Suprapubic skin (tissue), 3 donors: ENCODE measurements at regions not wholly inside any gene's neighbourhood (a gene's known extent, or its start where the extent isn't known, plus 50 kb on each side); places are given as distances from the start of the nearest gene placed in this dataset.

ENCODE experiments used
- CTCF ChIP-seq, 2 donors: fragments of 200-600 bp in 1 of 2; fragments of 450-650 bp in 1 of 2; sonication (generic) in 1 of 2; IDR thresholded peaks; one replicate each; pipeline ENCODE4 v1.5.1; 2016 to 2019; ENCODE audit warnings: antibody characterized with exemption in 2 of 2, mild to moderate bottlenecking in 1 of 2, moderate library complexity in 1 of 2
- POLR2A ChIP-seq, 2 donors: fragments of 450-650 bp; IDR thresholded peaks; one replicate each; pipeline ENCODE4 v1.6.1; 2017; ENCODE audit warnings: antibody characterized with exemption in 2 of 2, mild to moderate bottlenecking in 2 of 2, moderate library complexity in 2 of 2

- TF ChIP-seq CTCF (IDR thresholded peaks at IDR 0.05) (no peak), POLR2A (IDR thresholded peaks at IDR 0.05) (no peak)
Observed at GRCh38 chr7:17689361-17689902, 250.9 kb downstream of the SNX13 start.
